ENCODE measurements at regions not wholly inside any gene's neighbourhood (a gene's known extent, or its start where the extent isn't known, plus 50 kb on each side); places are given as distances from the start of the nearest gene placed in this dataset.
"Not testable (repeated sequence)": the region's sequence is repeated elsewhere in the genome, so short reads cannot be mapped to it uniquely, and the experiment has no call there.

DNA sequence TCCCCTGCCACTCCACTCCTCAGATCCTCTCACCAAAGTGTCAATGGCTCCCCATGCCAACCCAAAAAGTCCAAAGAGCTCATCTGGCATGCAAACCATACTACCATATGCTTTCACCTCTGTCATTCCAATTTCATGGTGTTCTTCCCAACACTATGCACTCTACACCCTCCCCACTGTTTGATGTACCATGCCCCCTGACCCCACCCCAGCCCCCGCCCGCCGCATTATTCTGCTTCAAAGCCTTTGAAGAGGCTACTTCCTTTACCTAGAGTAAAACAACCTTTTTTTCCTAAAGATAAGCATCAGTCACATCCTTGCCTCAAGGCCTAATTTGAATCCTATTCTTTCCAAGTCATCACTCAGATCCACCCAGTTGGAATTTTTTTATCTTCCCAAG is 226.3 kb downstream of the DEPDC1B start:
- no peak overlapping the region for H3K27ac ChIP-seq (ENCODE audit: poor library complexity, severe bottlenecking)
- H3K36me3 ChIP-seq (ENCODE audit: low read depth): no peaks in the 10 kb centered on the region
- H3K4me1 ChIP-seq (ENCODE audit: insufficient read depth, poor library complexity, severe bottlenecking): no peaks in the 10 kb centered on the region
- peaks cover 11% of the 10 kb centered on the region for H3K27me3 ChIP-seq (ENCODE audit: insufficient read depth, poor library complexity, severe bottlenecking)
- H3K9me3 ChIP-seq (ENCODE audit: severe bottlenecking): no peaks in the 10 kb centered on the region
- ATAC-seq (ENCODE audit: low read depth) (no peak), DNase-seq (ENCODE audit: low spot score) (no peak)
- H3K4me3 ChIP-seq (ENCODE audit: severe bottlenecking): no peak overlapping the region
- TF ChIP-seq, protein P1, sequence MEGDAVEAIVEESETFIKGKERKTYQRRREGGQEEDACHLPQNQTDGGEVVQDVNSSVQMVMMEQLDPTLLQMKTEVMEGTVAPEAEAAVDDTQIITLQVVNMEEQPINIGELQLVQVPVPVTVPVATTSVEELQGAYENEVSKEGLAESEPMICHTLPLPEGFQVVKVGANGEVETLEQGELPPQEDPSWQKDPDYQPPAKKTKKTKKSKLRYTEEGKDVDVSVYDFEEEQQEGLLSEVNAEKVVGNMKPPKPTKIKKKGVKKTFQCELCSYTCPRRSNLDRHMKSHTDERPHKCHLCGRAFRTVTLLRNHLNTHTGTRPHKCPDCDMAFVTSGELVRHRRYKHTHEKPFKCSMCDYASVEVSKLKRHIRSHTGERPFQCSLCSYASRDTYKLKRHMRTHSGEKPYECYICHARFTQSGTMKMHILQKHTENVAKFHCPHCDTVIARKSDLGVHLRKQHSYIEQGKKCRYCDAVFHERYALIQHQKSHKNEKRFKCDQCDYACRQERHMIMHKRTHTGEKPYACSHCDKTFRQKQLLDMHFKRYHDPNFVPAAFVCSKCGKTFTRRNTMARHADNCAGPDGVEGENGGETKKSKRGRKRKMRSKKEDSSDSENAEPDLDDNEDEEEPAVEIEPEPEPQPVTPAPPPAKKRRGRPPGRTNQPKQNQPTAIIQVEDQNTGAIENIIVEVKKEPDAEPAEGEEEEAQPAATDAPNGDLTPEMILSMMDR (IDR thresholded peaks at IDR 0.05; ENCODE audit: poor library complexity, severe bottlenecking): no peak

- not testable (repeated sequence) for H3K9me3 ChIP-seq (ENCODE audit: severe bottlenecking); ATAC-seq (ENCODE audit: low read depth); H3K27ac ChIP-seq (ENCODE audit: poor library complexity, severe bottlenecking); H3K4me3 ChIP-seq (ENCODE audit: severe bottlenecking); H3K36me3 ChIP-seq (ENCODE audit: low read depth); DNase-seq (ENCODE audit: low spot score); H3K4me1 ChIP-seq (ENCODE audit: insufficient read depth, poor library complexity, severe bottlenecking)
- H3K27me3 ChIP-seq (ENCODE audit: insufficient read depth, poor library complexity, severe bottlenecking): peaks cover 11% of the 10 kb centered on the region
These were observed 226.9 kb downstream of the DEPDC1B start for GRCh38 chr5:60473027-60473426.

DNA sequence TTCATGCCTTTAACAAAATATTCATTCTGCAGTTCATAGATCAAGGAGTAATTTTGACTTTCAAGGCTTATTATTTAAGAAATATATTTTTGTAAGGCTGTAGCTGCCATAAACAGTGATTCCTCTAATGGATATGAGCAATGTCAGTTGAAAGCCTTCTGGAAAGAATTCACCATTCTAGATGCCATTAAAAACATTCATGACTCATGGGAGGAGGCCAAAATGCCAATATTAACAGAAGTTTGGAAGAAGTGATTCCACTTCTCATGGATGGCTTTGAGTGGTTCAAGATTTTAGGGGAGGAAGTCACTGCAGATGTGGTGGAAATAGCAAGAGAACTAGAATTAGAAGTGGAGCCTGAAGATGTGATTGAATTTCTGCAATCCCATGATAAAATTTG is 229.1 kb downstream of the DEPDC1B start:
- Histone ChIP-seq H3K4me1 (ENCODE audit: insufficient read depth, poor library complexity, severe bottlenecking) (no peaks in the 10 kb centered on the region), H3K36me3 (ENCODE audit: low read depth) (no peaks in the 10 kb centered on the region), H3K4me3 (ENCODE audit: severe bottlenecking) (no peak overlapping the region), H3K9me3 (ENCODE audit: severe bottlenecking) (no peaks in the 10 kb centered on the region), H3K27me3 (ENCODE audit: insufficient read depth, poor library complexity, severe bottlenecking) (peaks cover 8% of the 10 kb centered on the region), H3K27ac (ENCODE audit: poor library complexity, severe bottlenecking) (no peak overlapping the region)
- ATAC-seq (ENCODE audit: low read depth): no peak
- no peak for DNase-seq (ENCODE audit: low spot score)
- TF ChIP-seq, protein P1 (IDR thresholded peaks at IDR 0.05; ENCODE audit: poor library complexity, severe bottlenecking): no peak

DNA sequence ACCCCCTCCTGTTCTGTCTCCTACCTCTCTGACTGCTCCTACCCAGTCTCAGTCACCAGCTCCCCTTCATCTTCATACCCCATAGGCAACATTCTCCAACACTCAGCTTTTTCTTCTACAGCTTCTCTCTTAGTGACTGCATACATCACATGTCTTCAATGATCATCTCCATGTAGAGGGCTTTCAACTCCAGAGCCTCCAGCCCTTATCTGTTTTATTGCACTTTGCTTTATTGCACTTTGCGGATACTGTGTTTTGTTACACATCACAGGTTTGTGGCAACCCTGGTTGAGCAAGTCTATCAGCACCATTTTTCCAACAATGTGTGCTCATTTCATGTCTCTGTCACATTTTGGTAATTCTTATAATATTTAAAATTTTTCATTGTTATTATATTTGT is 230.7 kb downstream of the DEPDC1B start:
- no peak overlapping the region for H3K4me3 ChIP-seq (ENCODE audit: severe bottlenecking)
- H3K27ac ChIP-seq (ENCODE audit: poor library complexity, severe bottlenecking): no peak overlapping the region
- TF ChIP-seq, protein P1 (IDR thresholded peaks at IDR 0.05; ENCODE audit: poor library complexity, severe bottlenecking): no peak

DNA sequence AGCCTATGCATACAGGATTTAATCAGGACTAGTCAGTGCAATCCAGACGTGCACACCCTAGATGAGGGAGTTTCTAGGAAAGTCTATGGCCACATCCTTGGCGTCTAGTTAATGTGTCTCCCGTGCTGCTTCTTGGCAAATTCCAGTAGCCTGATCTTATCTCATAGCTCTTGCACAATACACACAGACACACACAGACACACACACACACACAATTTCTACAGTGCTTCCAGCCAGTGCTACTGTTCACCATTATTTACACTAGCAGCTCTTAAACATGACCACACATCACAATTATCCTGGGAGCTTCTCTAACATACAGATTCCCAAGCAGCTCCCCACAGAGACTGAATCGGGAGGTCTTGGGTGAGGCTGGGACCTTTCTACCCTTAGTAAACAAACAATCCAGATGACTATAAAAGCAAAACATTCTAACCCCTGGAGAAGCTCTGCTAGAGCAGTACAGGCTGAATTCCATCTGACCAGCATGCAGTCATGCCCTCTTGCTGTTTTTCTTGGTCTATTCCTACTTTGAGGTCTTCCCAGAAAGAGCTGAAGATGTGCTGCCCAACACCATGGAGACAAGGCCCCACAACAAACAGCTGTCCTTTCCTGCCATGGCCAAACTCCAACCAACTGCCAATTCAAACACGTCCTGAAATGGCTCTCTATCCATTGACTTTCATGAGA is 236.6 kb downstream of the DEPDC1B start:
- Histone ChIP-seq H3K9me3 (ENCODE audit: severe bottlenecking) (no peaks in the 10 kb centered on the region), H3K36me3 (ENCODE audit: low read depth) (no peaks in the 10 kb centered on the region), H3K27ac (ENCODE audit: poor library complexity, severe bottlenecking) (no peak overlapping the region), H3K27me3 (ENCODE audit: insufficient read depth, poor library complexity, severe bottlenecking) (no peaks in the 10 kb centered on the region), H3K4me1 (ENCODE audit: insufficient read depth, poor library complexity, severe bottlenecking) (no peaks in the 10 kb centered on the region), H3K4me3 (ENCODE audit: severe bottlenecking) (no peak overlapping the region)
- ATAC-seq (ENCODE audit: low read depth): no peak
- DNase-seq (ENCODE audit: low spot score): no peak
- TF ChIP-seq, protein P1 (IDR thresholded peaks at IDR 0.05; ENCODE audit: poor library complexity, severe bottlenecking): no peak

More for the DNA sequence above, 230.7 kb downstream of the DEPDC1B start:
- Histone ChIP-seq H3K9me3 (ENCODE audit: severe bottlenecking) (no peaks in the 10 kb centered on the region), H3K4me1 (ENCODE audit: insufficient read depth, poor library complexity, severe bottlenecking) (no peaks in the 10 kb centered on the region), H3K27me3 (ENCODE audit: insufficient read depth, poor library complexity, severe bottlenecking) (peaks cover 8% of the 10 kb centered on the region), H3K36me3 (ENCODE audit: low read depth) (no peaks in the 10 kb centered on the region)
- no peak for DNase-seq (ENCODE audit: low spot score)
- ATAC-seq (ENCODE audit: low read depth): no peak

Data from RWPE2 (cell line).